C4-2B (cell line): ENCODE measurements at regions not wholly inside any gene's neighbourhood (a gene's known extent, or its start where the extent isn't known, plus 50 kb on each side); places are given as distances from the start of the nearest gene placed in this dataset.

Experiments
- CTCF ChIP-seq: fragments of 450-650 bp; conservative IDR thresholded peaks from 2 replicates; pipeline ENCODE4 v1.5.1; 2017; ENCODE audit warnings: mild to moderate bottlenecking
- ZFX ChIP-seq: fragments of 450-650 bp; IDR thresholded peaks from 2 replicates; pipeline ENCODE4 v1.6.1; 2017

- TF ChIP-seq CTCF (no peak), ZFX (no peak)
Observed at GRCh38 chr2:128595763-128596395, 277.2 kb upstream of the HS6ST1 start.
